Gastroesophageal sphincter (tissue), 3 donors: ENCODE measurements at regions not wholly inside any gene's neighbourhood (a gene's known extent, or its start where the extent isn't known, plus 50 kb on each side); places are given as distances from the start of the nearest gene placed in this dataset.

Experiments
- POLR2A ChIP-seq, 2 donors: fragments of 450-650 bp; IDR thresholded peaks; one replicate each; pipeline ENCODE4 v1.6.1; 2017; ENCODE audit warnings: antibody characterized with exemption in 2 of 2, mild to moderate bottlenecking in 2 of 2, moderate library complexity in 1 of 2
- TF ChIP-seq, protein P1 (sequence below), 4 experiments: fragments of 200-600 bp in 2 of 4; fragments of 450-650 bp in 2 of 4; sonication (generic) in 1 of 4; IDR thresholded peaks; one replicate each; pipeline ENCODE4 v1.5.1; 2017 to 2019; ENCODE audit warnings: antibody characterized with exemption in 4 of 4, mild to moderate bottlenecking in 2 of 4, moderate library complexity in 2 of 4

DNA sequence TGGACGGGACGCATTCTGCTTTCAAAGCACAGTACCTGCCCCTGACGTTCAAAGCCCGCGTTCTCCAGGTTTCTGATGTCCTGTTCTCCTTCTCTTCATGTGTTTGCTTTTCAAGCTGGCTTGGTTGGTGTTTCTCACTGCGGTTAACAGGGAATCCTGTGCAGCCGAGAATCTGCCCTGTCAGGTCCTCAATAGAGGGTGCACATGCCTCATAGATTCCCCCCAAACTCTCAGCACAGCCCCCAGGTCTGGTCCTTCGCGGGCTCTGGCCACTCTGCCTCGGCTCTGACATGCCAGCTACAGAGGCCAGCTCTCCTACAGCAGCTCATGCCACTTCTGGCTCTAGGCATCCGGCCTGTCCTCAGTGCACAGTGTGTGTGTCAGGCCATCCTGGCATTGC lies 1343.8 kb downstream of the TBC1D22A start:
- TF ChIP-seq, protein P1, sequence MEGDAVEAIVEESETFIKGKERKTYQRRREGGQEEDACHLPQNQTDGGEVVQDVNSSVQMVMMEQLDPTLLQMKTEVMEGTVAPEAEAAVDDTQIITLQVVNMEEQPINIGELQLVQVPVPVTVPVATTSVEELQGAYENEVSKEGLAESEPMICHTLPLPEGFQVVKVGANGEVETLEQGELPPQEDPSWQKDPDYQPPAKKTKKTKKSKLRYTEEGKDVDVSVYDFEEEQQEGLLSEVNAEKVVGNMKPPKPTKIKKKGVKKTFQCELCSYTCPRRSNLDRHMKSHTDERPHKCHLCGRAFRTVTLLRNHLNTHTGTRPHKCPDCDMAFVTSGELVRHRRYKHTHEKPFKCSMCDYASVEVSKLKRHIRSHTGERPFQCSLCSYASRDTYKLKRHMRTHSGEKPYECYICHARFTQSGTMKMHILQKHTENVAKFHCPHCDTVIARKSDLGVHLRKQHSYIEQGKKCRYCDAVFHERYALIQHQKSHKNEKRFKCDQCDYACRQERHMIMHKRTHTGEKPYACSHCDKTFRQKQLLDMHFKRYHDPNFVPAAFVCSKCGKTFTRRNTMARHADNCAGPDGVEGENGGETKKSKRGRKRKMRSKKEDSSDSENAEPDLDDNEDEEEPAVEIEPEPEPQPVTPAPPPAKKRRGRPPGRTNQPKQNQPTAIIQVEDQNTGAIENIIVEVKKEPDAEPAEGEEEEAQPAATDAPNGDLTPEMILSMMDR (IDR thresholded peaks at IDR 0.05), result no peak
- no peak for TF ChIP-seq POLR2A (IDR thresholded peaks at IDR 0.05)
